KMS-11 (cell line): ENCODE measurements at regions not wholly inside any gene's neighbourhood (a gene's known extent, or its start where the extent isn't known, plus 50 kb on each side); places are given as distances from the start of the nearest gene placed in this dataset.
"Not testable (repeated sequence)": the region's sequence is repeated elsewhere in the genome, so short reads cannot be mapped to it uniquely, and the experiment has no call there.

ENCODE experiments used
- H2AFZ ChIP-seq: fragments of 200-600 bp; sonication (generic); 2 replicates; pipeline ENCODE4 v1.6.1; 2016; ENCODE audit warnings: antibody characterized with exemption, mixed run types, low read depth
- H3K27ac ChIP-seq: fragments of 200-600 bp; sonication (generic); 2 replicates; pipeline ENCODE4 v1.6.1; 2016; ENCODE audit warnings: mild to moderate bottlenecking, mixed run types
- H3K27me3 ChIP-seq: fragments of 200-600 bp; sonication (generic); 2 replicates; pipeline ENCODE4 v1.6.1; 2017; ENCODE audit warnings: mild to moderate bottlenecking, low read depth, mixed run types, moderate library complexity; ENCODE audit not compliant: insufficient read depth
- H3K36me3 ChIP-seq: fragments of 200-600 bp; sonication (generic); 2 replicates; pipeline ENCODE4 v1.6.1; 2017; ENCODE audit warnings: mild to moderate bottlenecking, mixed run types; ENCODE audit not compliant: insufficient read depth
- H3K4me1 ChIP-seq: fragments of 200-600 bp; sonication (generic); 2 replicates; pipeline ENCODE4 v1.6.1; 2016; ENCODE audit warnings: mild to moderate bottlenecking, low read depth, mixed run types; ENCODE audit not compliant: poor library complexity, severe bottlenecking
- H3K4me2 ChIP-seq: fragments of 200-600 bp; sonication (generic); 2 replicates; pipeline ENCODE4 v1.7.0; 2016; ENCODE audit warnings: mild to moderate bottlenecking, mixed run types
- H3K4me3 ChIP-seq: fragments of 200-600 bp; sonication (generic); IDR thresholded peaks from 2 replicates; pipeline ENCODE4 v1.6.1; 2017; ENCODE audit warnings: low read depth, low read length, mixed read lengths; ENCODE audit not compliant: insufficient read depth
- H3K79me2 ChIP-seq: fragments of 200-600 bp; sonication (generic); 2 replicates; pipeline ENCODE4 v1.6.1; 2016; ENCODE audit warnings: low read depth, mixed run types; ENCODE audit not compliant: insufficient read depth
- H3K9ac ChIP-seq: fragments of 200-600 bp; sonication (generic); 2 replicates; pipeline ENCODE4 v1.6.1; 2016; ENCODE audit warnings: mild to moderate bottlenecking, mixed run types
- H4K20me1 ChIP-seq: fragments of 200-600 bp; sonication (generic); 2 replicates; pipeline ENCODE4 v1.6.1; 2016; ENCODE audit warnings: mild to moderate bottlenecking, mixed run types; ENCODE audit not compliant: insufficient read depth
- TF ChIP-seq, protein P1 (sequence below): fragments of 200-600 bp; sonication (generic); conservative IDR thresholded peaks from 2 replicates; pipeline ENCODE4 v1.6.1; 2017; ENCODE audit warnings: low read depth, mild to moderate bottlenecking, antibody characterized with exemption, low read length, moderate library complexity, mixed read lengths

DNA sequence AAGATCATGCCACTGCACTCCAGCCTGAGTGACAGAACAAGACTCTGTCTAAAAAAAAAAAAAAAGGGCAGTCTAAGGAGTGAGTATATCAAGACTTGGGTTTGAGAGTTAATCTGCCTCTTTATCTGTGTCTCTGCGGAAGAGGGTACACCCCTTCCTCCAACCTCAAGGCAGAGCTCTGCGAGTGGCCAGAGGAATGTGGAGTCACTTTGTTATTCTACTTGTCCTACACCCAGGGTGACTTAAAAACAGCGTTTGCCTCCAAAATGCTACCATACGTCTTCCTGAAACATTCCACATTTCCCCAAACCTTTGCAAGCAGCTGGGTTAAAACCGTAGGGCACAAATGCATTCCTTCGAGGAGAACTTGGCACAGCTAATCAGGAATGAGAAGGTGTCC lies 199.9 kb downstream of the SHOX start:
- no peak overlapping the region for H2AFZ ChIP-seq
- no peaks in the 10 kb centered on the region for H3K79me2 ChIP-seq
- no peaks in the 10 kb centered on the region for H3K4me1 ChIP-seq
- TF ChIP-seq, protein P1, sequence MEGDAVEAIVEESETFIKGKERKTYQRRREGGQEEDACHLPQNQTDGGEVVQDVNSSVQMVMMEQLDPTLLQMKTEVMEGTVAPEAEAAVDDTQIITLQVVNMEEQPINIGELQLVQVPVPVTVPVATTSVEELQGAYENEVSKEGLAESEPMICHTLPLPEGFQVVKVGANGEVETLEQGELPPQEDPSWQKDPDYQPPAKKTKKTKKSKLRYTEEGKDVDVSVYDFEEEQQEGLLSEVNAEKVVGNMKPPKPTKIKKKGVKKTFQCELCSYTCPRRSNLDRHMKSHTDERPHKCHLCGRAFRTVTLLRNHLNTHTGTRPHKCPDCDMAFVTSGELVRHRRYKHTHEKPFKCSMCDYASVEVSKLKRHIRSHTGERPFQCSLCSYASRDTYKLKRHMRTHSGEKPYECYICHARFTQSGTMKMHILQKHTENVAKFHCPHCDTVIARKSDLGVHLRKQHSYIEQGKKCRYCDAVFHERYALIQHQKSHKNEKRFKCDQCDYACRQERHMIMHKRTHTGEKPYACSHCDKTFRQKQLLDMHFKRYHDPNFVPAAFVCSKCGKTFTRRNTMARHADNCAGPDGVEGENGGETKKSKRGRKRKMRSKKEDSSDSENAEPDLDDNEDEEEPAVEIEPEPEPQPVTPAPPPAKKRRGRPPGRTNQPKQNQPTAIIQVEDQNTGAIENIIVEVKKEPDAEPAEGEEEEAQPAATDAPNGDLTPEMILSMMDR: no peak
- H3K27ac ChIP-seq: no peak overlapping the region
- no peaks in the 10 kb centered on the region for H4K20me1 ChIP-seq
- H3K27me3 ChIP-seq: no peaks in the 10 kb centered on the region
- H3K4me3 ChIP-seq: no peak overlapping the region
- no peaks in the 10 kb centered on the region for H3K36me3 ChIP-seq
- no peak overlapping the region for H3K4me2 ChIP-seq
- no peak overlapping the region for H3K9ac ChIP-seq

DNA sequence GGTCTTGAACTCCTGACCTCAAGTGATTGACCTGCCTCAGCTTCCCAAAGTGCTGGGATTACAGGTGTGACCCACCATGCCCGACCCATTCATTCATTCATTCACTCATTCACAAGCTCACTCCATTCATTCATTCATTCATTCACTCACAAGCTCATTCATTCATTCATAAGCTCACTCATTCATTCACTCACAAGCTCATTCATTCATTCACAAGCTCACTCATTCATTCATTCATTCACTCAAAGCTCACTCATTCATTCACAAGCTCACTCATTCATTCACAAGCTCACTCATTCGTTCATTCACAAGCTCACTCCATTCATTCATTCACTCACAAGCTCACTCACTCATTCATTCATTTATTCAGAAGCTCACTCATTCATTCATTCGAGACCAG lies 198.6 kb downstream of the SHOX start:
- H2AFZ ChIP-seq: no peak overlapping the region
- H3K36me3 ChIP-seq: no peaks in the 10 kb centered on the region
- H3K27me3 ChIP-seq: no peaks in the 10 kb centered on the region
- H3K9ac ChIP-seq: no peak overlapping the region
- no peak overlapping the region for H3K4me3 ChIP-seq
- H3K4me1 ChIP-seq: no peaks in the 10 kb centered on the region
- H4K20me1 ChIP-seq: no peaks in the 10 kb centered on the region
- H3K4me2 ChIP-seq: no peak overlapping the region
- TF ChIP-seq, protein P1: no peak
- no peaks in the 10 kb centered on the region for H3K79me2 ChIP-seq
- H3K27ac ChIP-seq: no peak overlapping the region

DNA sequence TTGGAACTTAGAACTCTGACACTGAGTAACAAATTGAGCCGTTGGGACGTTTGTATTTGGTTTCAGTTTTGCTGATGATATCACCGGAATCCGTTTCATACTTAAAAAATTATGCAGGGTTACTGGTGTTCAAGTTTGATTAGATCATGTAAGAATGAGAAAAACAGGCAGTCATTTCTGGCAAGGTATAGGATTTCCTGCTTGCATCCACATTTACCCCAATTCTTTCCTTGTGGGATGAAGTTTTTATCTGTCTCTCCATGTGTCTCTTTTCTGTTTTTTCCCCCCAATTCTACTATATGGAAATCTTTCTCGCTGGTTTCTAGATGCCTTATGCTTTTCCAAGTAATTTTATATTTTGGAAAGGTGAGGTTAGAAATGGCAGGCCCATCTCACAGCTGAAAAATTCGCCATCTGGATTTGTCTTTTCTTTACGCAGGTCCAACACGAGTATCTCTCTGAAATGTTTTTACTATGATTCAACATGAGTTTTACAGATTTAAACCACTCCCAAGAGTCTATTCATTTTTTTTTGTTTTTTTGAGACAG lies 197.9 kb downstream of the SHOX start:
- H3K27ac ChIP-seq: no peak overlapping the region
- no peak overlapping the region for H3K4me2 ChIP-seq
- no peak overlapping the region for H3K9ac ChIP-seq
- H2AFZ ChIP-seq: no peak overlapping the region
- no peaks in the 10 kb centered on the region for H3K79me2 ChIP-seq
- H3K36me3 ChIP-seq: no peaks in the 10 kb centered on the region
- H3K4me1 ChIP-seq: no peaks in the 10 kb centered on the region
- TF ChIP-seq, protein P1: no peak
- H3K27me3 ChIP-seq: no peaks in the 10 kb centered on the region
- H3K4me3 ChIP-seq: no peak overlapping the region
- H4K20me1 ChIP-seq: no peaks in the 10 kb centered on the region

DNA sequence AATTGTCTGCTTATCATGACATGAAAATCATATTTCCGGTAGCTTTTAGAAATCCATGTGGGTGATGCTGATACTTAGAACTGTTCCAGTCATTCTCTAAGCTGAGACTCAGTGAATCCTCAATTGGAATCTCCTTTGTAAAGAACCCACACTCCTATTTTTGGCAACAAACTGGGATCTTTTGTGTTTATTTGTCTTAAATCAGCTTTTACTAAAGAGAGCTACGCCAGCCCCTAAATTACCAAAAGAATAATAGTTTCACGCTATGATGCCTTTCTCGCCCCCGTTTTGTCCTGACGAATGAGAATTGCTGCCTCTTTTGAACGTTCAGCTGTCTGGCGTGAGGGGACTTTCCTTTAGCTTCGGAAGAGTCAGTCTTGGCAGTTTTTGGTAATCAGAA lies 195.9 kb downstream of the SHOX start:
- Histone ChIP-seq H3K9ac (no peak overlapping the region), H3K36me3 (no peaks in the 10 kb centered on the region), H3K27me3 (no peaks in the 10 kb centered on the region), H3K79me2 (no peaks in the 10 kb centered on the region), H4K20me1 (no peaks in the 10 kb centered on the region), H3K4me3 (no peak overlapping the region), H3K4me2 (no peak overlapping the region), H2AFZ (no peak overlapping the region), H3K4me1 (no peaks in the 10 kb centered on the region), H3K27ac (no peak overlapping the region)
- TF ChIP-seq, protein P1: no peak

DNA sequence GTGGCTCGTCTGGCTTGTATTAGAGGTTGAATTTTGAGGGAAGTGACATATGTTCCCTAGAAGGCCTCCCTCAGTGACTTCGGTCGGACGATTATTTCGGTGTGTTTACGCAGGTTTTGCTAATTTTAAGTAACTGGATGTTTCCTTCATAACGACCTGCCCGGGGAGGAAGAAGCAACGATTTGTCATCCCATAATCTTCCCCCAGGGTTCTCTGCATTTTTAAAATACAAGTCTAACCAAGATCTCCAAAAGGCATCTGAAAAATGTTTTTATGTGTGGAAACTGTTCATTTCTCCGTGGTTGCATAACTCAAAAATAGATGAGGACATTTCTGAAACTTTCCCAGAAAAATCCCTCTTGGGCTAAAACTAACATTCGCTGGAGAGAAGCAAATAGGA lies 195.4 kb downstream of the SHOX start:
- Histone ChIP-seq H3K27me3 (no peaks in the 10 kb centered on the region), H3K36me3 (no peaks in the 10 kb centered on the region), H3K4me2 (no peak overlapping the region), H3K4me1 (no peaks in the 10 kb centered on the region), H3K27ac (no peak overlapping the region), H2AFZ (no peak overlapping the region), H3K9ac (no peak overlapping the region), H3K79me2 (no peaks in the 10 kb centered on the region), H4K20me1 (no peaks in the 10 kb centered on the region), H3K4me3 (no peak overlapping the region)
- TF ChIP-seq, protein P1: no peak

DNA sequence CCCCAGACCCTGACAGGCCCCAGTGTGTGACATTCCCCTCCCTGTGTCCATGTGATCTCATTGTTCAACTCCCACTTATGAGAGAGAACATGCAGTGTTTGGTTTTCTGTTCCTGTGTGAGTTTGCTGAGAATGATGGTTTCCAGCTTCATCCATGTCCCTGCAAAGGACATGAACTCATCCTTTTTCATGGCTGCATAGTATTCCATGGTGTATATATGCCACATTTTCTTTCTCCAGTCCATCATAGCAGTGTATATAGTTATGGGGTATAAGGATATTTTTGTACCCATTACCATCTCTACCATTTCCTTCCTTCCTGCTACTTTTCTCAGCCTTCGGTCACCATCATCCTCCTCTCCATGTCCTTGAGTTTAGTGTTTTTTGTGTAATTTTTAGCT lies 192.5 kb downstream of the SHOX start:
- H3K4me2 ChIP-seq: not testable (repeated sequence)

More for the DNA sequence above, 192.5 kb downstream of the SHOX start:
- not testable (repeated sequence) for H3K4me3 ChIP-seq, H3K79me2 ChIP-seq, H4K20me1 ChIP-seq, H3K4me1 ChIP-seq, H3K27me3 ChIP-seq, H3K9ac ChIP-seq, H2AFZ ChIP-seq, H3K36me3 ChIP-seq, H3K27ac ChIP-seq
